ENCODE measurements at regions not wholly inside any gene's neighbourhood (a gene's known extent, or its start where the extent isn't known, plus 50 kb on each side); places are given as distances from the start of the nearest gene placed in this dataset.

DNA sequence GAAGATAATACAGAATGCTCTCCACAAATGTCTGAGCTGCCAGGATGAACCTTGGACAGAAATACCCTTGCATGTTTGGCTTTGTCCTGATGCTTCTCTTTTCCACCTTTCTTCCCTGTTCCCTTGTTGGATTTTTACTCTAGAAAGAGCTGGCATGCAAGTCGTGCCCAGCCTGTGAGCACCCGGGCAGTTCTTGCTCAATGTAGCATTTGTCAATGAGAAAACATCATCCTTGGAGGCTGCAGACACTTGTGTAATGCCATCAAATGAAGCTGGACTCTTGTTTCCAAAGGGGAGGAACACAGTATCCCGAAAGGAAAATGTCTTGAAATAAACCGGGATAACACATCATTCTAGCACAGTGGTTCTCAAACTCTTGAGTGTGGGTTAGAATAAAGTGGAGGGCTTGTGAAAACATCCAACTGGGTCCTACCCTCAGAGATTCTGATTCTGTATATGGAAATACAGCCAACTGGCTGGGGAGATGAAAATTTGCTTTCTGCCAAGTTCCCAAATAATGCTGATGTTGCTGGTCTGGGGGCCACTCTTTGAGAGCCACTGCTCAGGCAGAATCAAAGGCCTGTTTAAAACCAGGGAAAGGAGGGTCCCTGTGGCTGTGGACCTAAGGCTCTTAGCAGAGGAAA lies 237.2 kb downstream of the SPATA18 start:
- TF ChIP-seq, protein P1, sequence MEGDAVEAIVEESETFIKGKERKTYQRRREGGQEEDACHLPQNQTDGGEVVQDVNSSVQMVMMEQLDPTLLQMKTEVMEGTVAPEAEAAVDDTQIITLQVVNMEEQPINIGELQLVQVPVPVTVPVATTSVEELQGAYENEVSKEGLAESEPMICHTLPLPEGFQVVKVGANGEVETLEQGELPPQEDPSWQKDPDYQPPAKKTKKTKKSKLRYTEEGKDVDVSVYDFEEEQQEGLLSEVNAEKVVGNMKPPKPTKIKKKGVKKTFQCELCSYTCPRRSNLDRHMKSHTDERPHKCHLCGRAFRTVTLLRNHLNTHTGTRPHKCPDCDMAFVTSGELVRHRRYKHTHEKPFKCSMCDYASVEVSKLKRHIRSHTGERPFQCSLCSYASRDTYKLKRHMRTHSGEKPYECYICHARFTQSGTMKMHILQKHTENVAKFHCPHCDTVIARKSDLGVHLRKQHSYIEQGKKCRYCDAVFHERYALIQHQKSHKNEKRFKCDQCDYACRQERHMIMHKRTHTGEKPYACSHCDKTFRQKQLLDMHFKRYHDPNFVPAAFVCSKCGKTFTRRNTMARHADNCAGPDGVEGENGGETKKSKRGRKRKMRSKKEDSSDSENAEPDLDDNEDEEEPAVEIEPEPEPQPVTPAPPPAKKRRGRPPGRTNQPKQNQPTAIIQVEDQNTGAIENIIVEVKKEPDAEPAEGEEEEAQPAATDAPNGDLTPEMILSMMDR (conservative IDR thresholded peaks at IDR 0.05; ENCODE audit: low read depth, low read length) = no peak
- TF ChIP-seq EZH2 (IDR thresholded peaks at IDR 0.05; ENCODE audit: low read length, unreplicated experiment) = no peak
